Mucosa of descending colon (tissue), 3 donors: ENCODE measurements at regions not wholly inside any gene's neighbourhood (a gene's known extent, or its start where the extent isn't known, plus 50 kb on each side); places are given as distances from the start of the nearest gene placed in this dataset.

ENCODE experiments used
- ATAC-seq: fragments of 200-7000 bp; cut with Tn5 transposase; one replicate; pipeline ENCODE4 v1.9.1; 2020; ENCODE audit warnings: mild to moderate bottlenecking, moderate library complexity
- DNase-seq, 3 donors: peaks; one replicate each; pipeline ENCODE4 v3.0.0-alpha.2; 2020
- H3K36me3 ChIP-seq: fragments of 200-600 bp; one replicate; pipeline ENCODE4 v1.8.0; 2021; ENCODE audit warnings: low read depth, mild to moderate bottlenecking
- H3K4me1 ChIP-seq: fragments of 200-600 bp; one replicate; pipeline ENCODE4 v1.8.0; 2021; ENCODE audit warnings: low read depth, mild to moderate bottlenecking
- H3K4me3 ChIP-seq: fragments of 200-600 bp; one replicate; pipeline ENCODE4 v1.8.0; 2021; ENCODE audit warnings: mild to moderate bottlenecking
- H3K9me3 ChIP-seq: fragments of 200-600 bp; one replicate; pipeline ENCODE4 v1.8.0; 2021; ENCODE audit warnings: mild to moderate bottlenecking
- intact Hi-C, 2 donors: fragments of 100-400 bp; cut with DNase I in 1 of 2; cut with micrococcal nuclease in 1 of 2; formaldehyde crosslinking; loops; one replicate each; pipeline versions ENCODE4 v1.11.0 to v1.11.1; 2022; cut with DNase I, micrococcal nuclease
- TF ChIP-seq, protein P1 (sequence below): fragments of 200-600 bp; IDR thresholded peaks from one replicate; pipeline ENCODE4 v1.8.0; 2022; ENCODE audit warnings: antibody characterized with exemption, mild to moderate bottlenecking
- donor health status: DM: no; HTN: no; CAD: no; lungs with moderate emphysema.
- donor health status: DM: no; HTN: no; CAD: no.
- donor health status: DM: no; HTN: yes; CAD: no.

DNA sequence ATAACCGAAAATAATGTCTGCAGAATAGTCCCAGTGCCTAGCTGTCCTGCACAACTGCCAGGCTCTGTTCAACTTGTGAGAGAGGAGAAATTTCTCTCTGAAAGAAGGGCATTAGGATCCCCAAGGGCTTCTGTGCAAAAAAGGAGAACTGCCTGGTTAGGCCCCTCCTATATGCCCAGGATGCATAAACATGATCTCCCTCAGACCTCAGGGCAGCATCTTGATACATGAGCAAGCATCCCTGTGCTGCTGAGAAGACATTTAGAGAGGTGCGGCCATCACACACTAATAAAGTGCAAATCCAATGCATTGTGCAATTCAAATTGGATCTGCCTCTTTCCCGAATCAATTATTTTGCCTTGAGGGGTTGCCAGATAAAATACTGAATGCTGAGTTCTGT, 553.6 kb downstream of the TNS3 start:
- Histone ChIP-seq H3K9me3 (no peaks in the 10 kb centered on the region), H3K4me3 (no peak overlapping the region), H3K4me1 (no peaks in the 10 kb centered on the region), H3K36me3 (no peaks in the 10 kb centered on the region)
- ATAC-seq (no peak), DNase-seq (no peak)
- intact Hi-C loops = no loop called here
- TF ChIP-seq, protein P1, sequence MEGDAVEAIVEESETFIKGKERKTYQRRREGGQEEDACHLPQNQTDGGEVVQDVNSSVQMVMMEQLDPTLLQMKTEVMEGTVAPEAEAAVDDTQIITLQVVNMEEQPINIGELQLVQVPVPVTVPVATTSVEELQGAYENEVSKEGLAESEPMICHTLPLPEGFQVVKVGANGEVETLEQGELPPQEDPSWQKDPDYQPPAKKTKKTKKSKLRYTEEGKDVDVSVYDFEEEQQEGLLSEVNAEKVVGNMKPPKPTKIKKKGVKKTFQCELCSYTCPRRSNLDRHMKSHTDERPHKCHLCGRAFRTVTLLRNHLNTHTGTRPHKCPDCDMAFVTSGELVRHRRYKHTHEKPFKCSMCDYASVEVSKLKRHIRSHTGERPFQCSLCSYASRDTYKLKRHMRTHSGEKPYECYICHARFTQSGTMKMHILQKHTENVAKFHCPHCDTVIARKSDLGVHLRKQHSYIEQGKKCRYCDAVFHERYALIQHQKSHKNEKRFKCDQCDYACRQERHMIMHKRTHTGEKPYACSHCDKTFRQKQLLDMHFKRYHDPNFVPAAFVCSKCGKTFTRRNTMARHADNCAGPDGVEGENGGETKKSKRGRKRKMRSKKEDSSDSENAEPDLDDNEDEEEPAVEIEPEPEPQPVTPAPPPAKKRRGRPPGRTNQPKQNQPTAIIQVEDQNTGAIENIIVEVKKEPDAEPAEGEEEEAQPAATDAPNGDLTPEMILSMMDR = no peak

DNA sequence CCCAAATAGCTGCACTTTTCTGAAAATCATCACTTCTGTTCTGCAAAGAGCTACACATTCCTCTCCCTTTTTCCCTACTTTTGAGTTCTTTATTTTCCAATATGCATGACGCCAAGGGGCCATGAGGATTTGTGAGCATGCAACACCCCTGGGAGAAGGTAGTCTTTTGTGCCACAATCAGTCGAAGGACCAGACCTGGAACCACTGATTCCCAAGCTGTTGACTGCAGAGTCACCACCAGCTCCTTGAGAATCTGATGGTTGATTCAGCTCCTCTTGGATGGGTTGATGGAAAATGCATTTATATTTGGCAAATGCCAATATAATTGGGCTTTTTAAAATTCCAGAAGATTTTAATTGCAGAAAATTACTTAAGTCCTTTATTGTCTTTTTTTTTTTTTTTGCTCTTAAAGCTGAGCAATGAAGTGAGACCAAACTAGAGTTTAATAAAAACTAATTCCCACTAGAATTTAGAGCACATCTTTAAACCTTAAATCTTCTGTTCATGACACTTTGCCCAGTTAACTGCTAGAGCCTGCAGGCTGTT, 554.1 kb downstream of the TNS3 start:
- H3K4me3 ChIP-seq = no peak overlapping the region
- H3K36me3 ChIP-seq = no peaks in the 10 kb centered on the region
- H3K9me3 ChIP-seq = no peaks in the 10 kb centered on the region
- TF ChIP-seq, protein P1 = no peak
- no peak for ATAC-seq
- no peak for DNase-seq
- intact Hi-C loops = no loop called here
- no peaks in the 10 kb centered on the region for H3K4me1 ChIP-seq

DNA sequence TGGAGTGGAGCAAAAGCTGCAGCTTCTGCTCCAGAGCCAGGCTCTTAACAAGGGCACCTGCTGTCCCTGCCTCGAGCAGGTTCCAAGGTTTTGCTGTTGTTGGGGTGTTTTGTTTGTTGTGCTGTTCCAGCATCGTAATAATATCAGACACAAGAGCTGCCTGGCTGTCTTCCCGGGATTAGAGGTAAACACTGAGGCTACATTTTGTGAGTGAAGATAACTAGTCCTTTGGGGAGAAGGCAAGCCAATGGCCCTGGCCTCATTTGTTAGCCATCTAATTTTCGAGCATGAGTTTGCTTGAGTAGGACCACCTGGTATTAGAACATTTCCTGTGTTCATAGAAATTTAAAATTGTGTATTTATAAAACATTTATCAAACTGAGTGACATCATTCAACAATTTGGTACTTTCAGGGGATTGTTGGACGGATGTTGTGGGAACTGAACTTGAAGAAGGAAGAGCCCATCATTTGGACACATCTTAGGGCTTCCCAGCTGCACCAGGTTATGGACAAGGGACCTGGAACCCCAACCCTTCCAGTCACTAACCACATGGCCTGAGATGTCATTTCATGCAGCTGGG, 555.0 kb downstream of the TNS3 start:
- intact Hi-C loops = no loop called here
- no peaks in the 10 kb centered on the region for H3K9me3 ChIP-seq
- H3K4me3 ChIP-seq = no peak overlapping the region
- TF ChIP-seq, protein P1 = no peak
- no peak for DNase-seq
- ATAC-seq = no peak
- H3K4me1 ChIP-seq = no peaks in the 10 kb centered on the region
- no peaks in the 10 kb centered on the region for H3K36me3 ChIP-seq

DNA sequence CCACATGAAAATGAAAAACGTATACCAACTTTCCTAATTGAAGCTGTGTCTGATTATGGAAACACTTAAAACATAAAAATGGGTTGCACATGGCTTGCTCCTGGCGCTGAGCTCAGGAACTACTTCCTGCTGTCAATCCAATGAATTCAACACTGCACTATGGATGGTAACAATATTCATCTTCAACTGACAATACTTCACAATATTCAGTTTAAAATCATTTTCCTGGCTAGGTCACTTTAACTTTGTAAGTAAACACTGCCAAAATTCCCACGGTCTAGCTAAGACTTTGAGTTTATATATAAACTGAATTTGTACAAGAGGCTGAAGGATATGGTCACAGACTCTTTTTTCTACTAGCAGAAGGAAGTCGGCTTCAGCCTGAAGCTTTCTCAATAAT, 556.9 kb downstream of the TNS3 start:
- ATAC-seq (no peak), DNase-seq (no peak)
- no peaks in the 10 kb centered on the region for H3K9me3 ChIP-seq

GRCh38 chr7:47008461-47008860, 573.5 kb downstream of the TNS3 start:
- H3K4me1 ChIP-seq = no peaks in the 10 kb centered on the region
- H3K36me3 ChIP-seq = no peaks in the 10 kb centered on the region
- intact Hi-C loops = no loop called here
- ATAC-seq (no peak), DNase-seq (no peak)
- TF ChIP-seq, protein P1 = no peak
- H3K4me3 ChIP-seq = no peak overlapping the region
- H3K9me3 ChIP-seq = no peaks in the 10 kb centered on the region

More for the DNA sequence above, 556.9 kb downstream of the TNS3 start:
- TF ChIP-seq, protein P1 = no peak
- intact Hi-C loops = no loop called here
- Histone ChIP-seq H3K4me3 (no peak overlapping the region), H3K4me1 (no peaks in the 10 kb centered on the region), H3K36me3 (no peaks in the 10 kb centered on the region)

DNA sequence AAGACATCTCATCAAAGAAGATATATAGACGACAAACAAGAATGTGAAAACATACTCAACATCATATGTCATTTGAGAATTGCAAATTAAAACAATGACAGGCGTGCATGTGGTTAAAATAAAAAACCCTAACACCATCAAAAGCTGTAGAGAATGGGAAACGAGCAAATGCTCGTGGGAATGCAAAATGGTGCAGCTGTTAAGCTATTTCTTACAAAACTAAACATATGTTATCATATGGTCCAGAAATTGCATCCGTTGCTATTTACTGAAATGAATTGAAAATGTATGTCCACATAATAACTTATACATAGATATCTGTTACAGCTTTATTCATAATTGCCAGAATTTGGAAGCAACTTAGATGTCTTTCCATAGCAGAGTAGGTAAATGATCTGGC, 574.4 kb downstream of the TNS3 start:
- intact Hi-C loops = no loop called here
- H3K9me3 ChIP-seq = no peaks in the 10 kb centered on the region
- H3K4me3 ChIP-seq = no peak overlapping the region
- H3K4me1 ChIP-seq = no peaks in the 10 kb centered on the region
- no peak for ATAC-seq
- TF ChIP-seq, protein P1 = no peak
- no peaks in the 10 kb centered on the region for H3K36me3 ChIP-seq
- DNase-seq = no peak
